Osteocyte (in vitro differentiated cells): ENCODE measurements at regions not wholly inside any gene's neighbourhood (a gene's known extent, or its start where the extent isn't known, plus 50 kb on each side); places are given as distances from the start of the nearest gene placed in this dataset.

Experiments
- DNase-seq: peaks from one replicate; pipeline ENCODE4 v3.0.0; 2021; ENCODE audit warnings: mixed read lengths; ENCODE audit not compliant: unreplicated experiment; ENCODE audit errors: extremely low spot score
- H3K27ac Mint-ChIP-seq: one replicate; pipeline ENCODE4 v1.8.0; 2021; ENCODE audit warnings: mild to moderate bottlenecking, mixed read lengths; ENCODE audit not compliant: unreplicated experiment
- H3K27me3 Mint-ChIP-seq: one replicate; pipeline ENCODE4 v1.8.0; 2021; ENCODE audit warnings: mixed read lengths; ENCODE audit not compliant: unreplicated experiment
- H3K36me3 Mint-ChIP-seq: one replicate; pipeline ENCODE4 v1.8.0; 2021; ENCODE audit warnings: mixed read lengths; ENCODE audit not compliant: unreplicated experiment
- H3K4me1 Mint-ChIP-seq: one replicate; pipeline ENCODE4 v1.8.0; 2021; ENCODE audit warnings: mixed read lengths; ENCODE audit not compliant: unreplicated experiment
- H3K4me3 Mint-ChIP-seq: one replicate; pipeline ENCODE4 v1.8.0; 2021; ENCODE audit warnings: mild to moderate bottlenecking, moderate library complexity, mixed read lengths; ENCODE audit not compliant: unreplicated experiment
- H3K9me3 Mint-ChIP-seq: one replicate; pipeline ENCODE4 v1.8.0; 2021; ENCODE audit warnings: mixed read lengths; ENCODE audit not compliant: unreplicated experiment
- TF ChIP-seq, protein P1 (sequence below): fragments of 200-600 bp; sonication (generic); IDR thresholded peaks from 2 replicates; pipeline ENCODE4 v1.5.0; 2021; ENCODE audit warnings: antibody characterized with exemption, mild to moderate bottlenecking, moderate library complexity

- no peaks in the 10 kb centered on the region for H3K36me3 Mint-ChIP-seq
- no peak for DNase-seq
These were observed 184.0 kb downstream of the RPS12 start for GRCh38 chr6:132998418-132998817.

DNA sequence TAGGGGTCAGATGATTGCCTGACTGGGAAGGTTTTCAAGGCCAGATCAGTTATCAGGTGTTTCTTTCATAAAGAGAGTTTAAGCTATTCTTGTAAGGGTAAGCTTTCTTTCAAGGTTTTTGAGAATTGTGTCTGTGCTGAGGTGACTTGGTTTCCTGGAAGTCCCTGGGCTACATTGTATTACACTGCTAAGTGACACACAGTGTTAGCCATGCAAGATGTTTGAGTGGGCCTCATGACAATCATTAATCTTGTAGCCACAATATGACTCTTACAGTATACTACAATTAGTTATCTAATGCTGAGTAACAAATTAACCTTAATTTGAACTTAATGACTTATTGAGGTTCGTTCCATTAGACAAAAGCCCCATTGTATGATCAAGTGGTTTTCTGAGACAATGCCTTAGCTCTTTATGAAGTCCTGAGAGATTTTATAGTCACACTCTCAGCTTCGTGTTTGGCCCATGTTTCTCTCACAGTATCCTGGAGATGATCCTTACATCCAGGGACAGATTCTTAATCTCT lies 186.7 kb downstream of the RPS12 start:
- Mint-ChIP-seq H3K9me3 (no peaks in the 10 kb centered on the region), H3K4me1 (peaks cover 18% of the 10 kb centered on the region), H3K36me3 (no peaks in the 10 kb centered on the region), H3K27me3 (peaks cover 2% of the 10 kb centered on the region), H3K4me3 (no peak overlapping the region), H3K27ac (no peak overlapping the region)
- no peak for DNase-seq
- TF ChIP-seq, protein P1, sequence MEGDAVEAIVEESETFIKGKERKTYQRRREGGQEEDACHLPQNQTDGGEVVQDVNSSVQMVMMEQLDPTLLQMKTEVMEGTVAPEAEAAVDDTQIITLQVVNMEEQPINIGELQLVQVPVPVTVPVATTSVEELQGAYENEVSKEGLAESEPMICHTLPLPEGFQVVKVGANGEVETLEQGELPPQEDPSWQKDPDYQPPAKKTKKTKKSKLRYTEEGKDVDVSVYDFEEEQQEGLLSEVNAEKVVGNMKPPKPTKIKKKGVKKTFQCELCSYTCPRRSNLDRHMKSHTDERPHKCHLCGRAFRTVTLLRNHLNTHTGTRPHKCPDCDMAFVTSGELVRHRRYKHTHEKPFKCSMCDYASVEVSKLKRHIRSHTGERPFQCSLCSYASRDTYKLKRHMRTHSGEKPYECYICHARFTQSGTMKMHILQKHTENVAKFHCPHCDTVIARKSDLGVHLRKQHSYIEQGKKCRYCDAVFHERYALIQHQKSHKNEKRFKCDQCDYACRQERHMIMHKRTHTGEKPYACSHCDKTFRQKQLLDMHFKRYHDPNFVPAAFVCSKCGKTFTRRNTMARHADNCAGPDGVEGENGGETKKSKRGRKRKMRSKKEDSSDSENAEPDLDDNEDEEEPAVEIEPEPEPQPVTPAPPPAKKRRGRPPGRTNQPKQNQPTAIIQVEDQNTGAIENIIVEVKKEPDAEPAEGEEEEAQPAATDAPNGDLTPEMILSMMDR = no peak

More at GRCh38 chr6:132998418-132998817, 184.0 kb downstream of the RPS12 start:
- no peak overlapping the region for H3K4me3 Mint-ChIP-seq
- no peaks in the 10 kb centered on the region for H3K9me3 Mint-ChIP-seq
- TF ChIP-seq, protein P1 = no peak
- peaks cover 18% of the 10 kb centered on the region for H3K4me1 Mint-ChIP-seq
- H3K27me3 Mint-ChIP-seq = no peaks in the 10 kb centered on the region
- H3K27ac Mint-ChIP-seq = peak overlapping the region; percentile 45

- no peak for DNase-seq
- H3K4me1 Mint-ChIP-seq = peaks cover 5% of the 10 kb centered on the region
- TF ChIP-seq, protein P1 = no peak
- no peak overlapping the region for H3K4me3 Mint-ChIP-seq
- peaks cover 2% of the 10 kb centered on the region for H3K27me3 Mint-ChIP-seq
- H3K9me3 Mint-ChIP-seq = no peaks in the 10 kb centered on the region
- H3K36me3 Mint-ChIP-seq = no peaks in the 10 kb centered on the region
- no peak overlapping the region for H3K27ac Mint-ChIP-seq
These were observed 190.0 kb downstream of the RPS12 start for GRCh38 chr6:133004304-133004884.

GRCh38 chr6:133012774-133013173 lies 198.4 kb downstream of the RPS12 start:
- TF ChIP-seq, protein P1 = no peak
- Mint-ChIP-seq H3K27me3 (peaks cover 2% of the 10 kb centered on the region), H3K27ac (no peak overlapping the region), H3K4me1 (no peaks in the 10 kb centered on the region), H3K9me3 (no peaks in the 10 kb centered on the region), H3K36me3 (no peaks in the 10 kb centered on the region), H3K4me3 (no peak overlapping the region)
- DNase-seq = no peak

GRCh38 chr6:133016631-133017030 lies 202.3 kb downstream of the RPS12 start:
- no peaks in the 10 kb centered on the region for H3K9me3 Mint-ChIP-seq
- DNase-seq = no peak
- H3K27ac Mint-ChIP-seq = no peak overlapping the region
- no peaks in the 10 kb centered on the region for H3K4me1 Mint-ChIP-seq
- peaks cover 2% of the 10 kb centered on the region for H3K27me3 Mint-ChIP-seq
- H3K36me3 Mint-ChIP-seq = no peaks in the 10 kb centered on the region
- TF ChIP-seq, protein P1 = no peak
- no peak overlapping the region for H3K4me3 Mint-ChIP-seq
